ENCODE measurements at regions not wholly inside any gene's neighbourhood (a gene's known extent, or its start where the extent isn't known, plus 50 kb on each side); places are given as distances from the start of the nearest gene placed in this dataset.

- H3K4me1 Mint-ChIP-seq (ENCODE audit: low read depth), result peaks cover 10% of the 10 kb centered on the region; the same call in 1 of the 2 replicates
- DNase-seq, result no peak
- no peaks in the 10 kb centered on the region for H3K36me3 Mint-ChIP-seq (ENCODE audit: low read depth)
- TF ChIP-seq, protein P1, sequence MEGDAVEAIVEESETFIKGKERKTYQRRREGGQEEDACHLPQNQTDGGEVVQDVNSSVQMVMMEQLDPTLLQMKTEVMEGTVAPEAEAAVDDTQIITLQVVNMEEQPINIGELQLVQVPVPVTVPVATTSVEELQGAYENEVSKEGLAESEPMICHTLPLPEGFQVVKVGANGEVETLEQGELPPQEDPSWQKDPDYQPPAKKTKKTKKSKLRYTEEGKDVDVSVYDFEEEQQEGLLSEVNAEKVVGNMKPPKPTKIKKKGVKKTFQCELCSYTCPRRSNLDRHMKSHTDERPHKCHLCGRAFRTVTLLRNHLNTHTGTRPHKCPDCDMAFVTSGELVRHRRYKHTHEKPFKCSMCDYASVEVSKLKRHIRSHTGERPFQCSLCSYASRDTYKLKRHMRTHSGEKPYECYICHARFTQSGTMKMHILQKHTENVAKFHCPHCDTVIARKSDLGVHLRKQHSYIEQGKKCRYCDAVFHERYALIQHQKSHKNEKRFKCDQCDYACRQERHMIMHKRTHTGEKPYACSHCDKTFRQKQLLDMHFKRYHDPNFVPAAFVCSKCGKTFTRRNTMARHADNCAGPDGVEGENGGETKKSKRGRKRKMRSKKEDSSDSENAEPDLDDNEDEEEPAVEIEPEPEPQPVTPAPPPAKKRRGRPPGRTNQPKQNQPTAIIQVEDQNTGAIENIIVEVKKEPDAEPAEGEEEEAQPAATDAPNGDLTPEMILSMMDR (IDR thresholded peaks at IDR 0.05), result no peak
- H3K27me3 Mint-ChIP-seq (ENCODE audit: insufficient read depth), result peaks cover 18% of the 10 kb centered on the region
- no peaks in the 10 kb centered on the region for H3K9me3 Mint-ChIP-seq
- no peak overlapping the region for H3K27ac Mint-ChIP-seq
- H3K4me3 Mint-ChIP-seq, result no peak overlapping the region
Observed at GRCh38 chr6:156652231-156652750, 124.9 kb upstream of the ARID1B start.

DNA sequence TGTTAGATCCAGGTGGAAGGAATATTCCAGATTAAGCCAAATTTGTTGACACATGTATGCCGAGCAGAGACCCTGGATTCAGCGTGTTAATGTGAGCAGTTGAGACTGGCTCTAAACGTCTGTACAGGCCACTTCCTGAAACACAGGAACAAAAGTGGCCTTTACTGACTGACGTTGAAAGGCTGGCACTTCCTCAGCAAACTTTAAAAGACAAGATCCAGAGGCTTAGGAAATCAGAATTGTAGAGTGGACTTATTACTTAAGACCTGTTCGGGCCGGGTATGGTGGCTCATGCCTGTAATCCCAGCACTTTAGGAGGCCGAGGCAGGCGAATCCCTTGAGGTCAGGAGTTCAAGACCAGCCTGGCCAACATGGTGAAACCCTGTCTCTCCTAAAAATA is 125.7 kb upstream of the ARID1B start:
- DNase-seq, result no peak
- Mint-ChIP-seq H3K9me3 (no peaks in the 10 kb centered on the region), H3K36me3 (ENCODE audit: low read depth) (no peaks in the 10 kb centered on the region), H3K27me3 (ENCODE audit: insufficient read depth) (peaks cover 16% of the 10 kb centered on the region), H3K4me3 (no peak overlapping the region), H3K27ac (no peak overlapping the region), H3K4me1 (ENCODE audit: low read depth) (peaks cover 11% of the 10 kb centered on the region; the same call in 1 of the 2 replicates)
- TF ChIP-seq, protein P1 (IDR thresholded peaks at IDR 0.05), result no peak

- H3K9me3 Mint-ChIP-seq, result no peaks in the 10 kb centered on the region
- peaks cover 11% of the 10 kb centered on the region; the same call in 1 of the 2 replicates for H3K4me1 Mint-ChIP-seq (ENCODE audit: low read depth)
- no peak for DNase-seq
- peaks cover 16% of the 10 kb centered on the region for H3K27me3 Mint-ChIP-seq (ENCODE audit: insufficient read depth)
- H3K36me3 Mint-ChIP-seq (ENCODE audit: low read depth), result no peaks in the 10 kb centered on the region
- TF ChIP-seq, protein P1 (IDR thresholded peaks at IDR 0.05), result no peak
- no peak overlapping the region for H3K4me3 Mint-ChIP-seq
- no peak overlapping the region for H3K27ac Mint-ChIP-seq
Observed at GRCh38 chr6:156650896-156651390, 126.2 kb upstream of the ARID1B start.

DNA sequence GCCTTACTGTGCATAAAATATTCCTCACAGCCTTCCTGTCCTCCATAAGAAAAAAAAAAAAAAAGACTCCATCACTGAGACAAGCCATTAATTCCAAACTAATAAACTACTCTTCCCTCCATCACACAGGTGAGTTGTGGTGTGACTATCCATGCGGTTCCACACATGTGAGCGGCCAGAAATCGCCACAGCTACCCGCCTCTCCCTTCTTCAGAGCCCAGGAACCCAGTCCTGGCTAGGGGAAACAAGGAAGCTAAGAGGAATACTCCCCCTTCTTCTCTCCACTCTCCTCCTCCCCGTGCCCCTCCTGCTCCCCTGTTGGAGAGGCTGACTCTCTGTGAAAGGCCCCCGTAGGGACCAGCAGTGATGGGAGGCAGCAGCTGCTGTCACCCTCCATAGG is 128.6 kb upstream of the ARID1B start:
- H3K27me3 Mint-ChIP-seq (ENCODE audit: insufficient read depth), result peaks cover 20% of the 10 kb centered on the region
- no peaks in the 10 kb centered on the region for H3K36me3 Mint-ChIP-seq (ENCODE audit: low read depth)
- no peak overlapping the region for H3K4me3 Mint-ChIP-seq
- TF ChIP-seq, protein P1 (IDR thresholded peaks at IDR 0.05), result no peak
- no peak overlapping the region for H3K27ac Mint-ChIP-seq
- H3K9me3 Mint-ChIP-seq, result no peaks in the 10 kb centered on the region
- H3K4me1 Mint-ChIP-seq (ENCODE audit: low read depth), result peaks cover 20% of the 10 kb centered on the region
- DNase-seq, result no peak

DNA sequence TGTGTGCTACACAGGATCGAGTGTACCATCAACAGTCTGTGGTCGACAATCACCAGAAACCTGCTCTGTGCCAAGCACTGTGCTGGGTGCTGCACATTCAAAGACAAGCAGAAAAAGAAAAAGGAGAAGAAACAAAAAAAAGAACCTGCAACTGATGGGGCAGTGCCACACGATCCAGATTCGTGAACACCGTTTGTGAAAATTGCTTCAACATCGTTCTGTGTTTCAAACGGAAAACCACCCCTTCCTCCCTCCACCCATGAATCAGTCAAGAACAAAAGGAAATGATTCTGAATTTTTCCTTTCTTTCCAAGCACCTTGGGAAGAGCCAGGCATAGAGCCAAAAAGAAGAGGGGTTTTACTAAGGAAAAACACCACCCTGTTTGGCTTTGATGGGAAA is 129.2 kb upstream of the ARID1B start:
- H3K27ac Mint-ChIP-seq, result no peak overlapping the region
- no peaks in the 10 kb centered on the region for H3K36me3 Mint-ChIP-seq (ENCODE audit: low read depth)
- H3K4me3 Mint-ChIP-seq, result peak overlapping the region; percentile 40

More for the DNA sequence above, 129.2 kb upstream of the ARID1B start:
- Mint-ChIP-seq H3K4me1 (ENCODE audit: low read depth) (peaks cover 20% of the 10 kb centered on the region), H3K9me3 (no peaks in the 10 kb centered on the region), H3K27me3 (ENCODE audit: insufficient read depth) (peaks cover 17% of the 10 kb centered on the region)
- TF ChIP-seq, protein P1 (IDR thresholded peaks at IDR 0.05), result no peak
- DNase-seq, result no peak

Data from HFFc6 (cell line).